ENCODE measurements at regions not wholly inside any gene's neighbourhood (a gene's known extent, or its start where the extent isn't known, plus 50 kb on each side); places are given as distances from the start of the nearest gene placed in this dataset.

- no peak for TF ChIP-seq EZH2 (IDR thresholded peaks at IDR 0.05; ENCODE audit: insufficient read depth, poor library complexity, severe bottlenecking)
- TF ChIP-seq EZH2phosphoT487 (IDR thresholded peaks at IDR 0.05; ENCODE audit: insufficient read depth, low read depth), result no peak
These were observed 825.7 kb downstream of the TNS3 start for GRCh38 chr7:46756256-46756655.

Data from GM23248 (cell line).